GM12872 (cell line): ENCODE measurements at regions not wholly inside any gene's neighbourhood (a gene's known extent, or its start where the extent isn't known, plus 50 kb on each side); places are given as distances from the start of the nearest gene placed in this dataset.

ENCODE experiments used
- CTCF ChIP-seq: IDR thresholded peaks from 3 replicates; pipeline ENCODE4 v1.5.1; 2011; ENCODE audit warnings: low read depth, mild to moderate bottlenecking, low read length, moderate library complexity; ENCODE audit not compliant: insufficient read depth

DNA sequence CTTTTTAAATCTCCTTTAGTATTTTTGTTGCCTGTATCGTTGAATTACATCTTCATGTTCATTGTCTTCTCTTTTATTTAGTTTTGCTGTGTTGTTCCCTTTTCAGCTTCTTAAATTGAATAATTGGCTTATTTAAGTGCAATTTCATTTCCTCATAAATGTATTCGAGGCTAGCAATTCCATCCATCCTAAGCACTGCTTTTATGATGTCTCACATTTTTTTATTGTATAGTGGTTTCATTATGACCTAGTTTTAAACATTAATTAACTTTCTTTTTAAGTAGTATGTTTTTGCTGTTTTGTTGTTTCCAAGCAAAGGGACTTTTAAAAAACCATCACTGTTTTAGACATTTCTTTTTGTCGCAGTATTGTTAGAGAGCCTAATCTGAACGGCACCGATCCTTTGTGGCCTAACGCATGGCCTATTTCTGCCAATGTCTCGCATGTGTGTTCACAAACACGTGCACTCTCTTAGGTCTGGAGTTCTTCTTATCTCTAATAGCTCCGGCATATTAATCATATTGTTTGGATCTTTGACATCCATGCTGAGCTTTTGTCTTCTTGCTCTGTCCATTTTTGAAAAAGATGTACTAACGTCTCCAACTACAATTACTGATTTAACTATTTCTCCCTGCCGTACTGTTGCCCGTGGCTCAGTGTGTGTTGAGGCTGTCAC lies 59.6 kb upstream of the ZNF516 start:
- TF ChIP-seq CTCF, result no peak

DNA sequence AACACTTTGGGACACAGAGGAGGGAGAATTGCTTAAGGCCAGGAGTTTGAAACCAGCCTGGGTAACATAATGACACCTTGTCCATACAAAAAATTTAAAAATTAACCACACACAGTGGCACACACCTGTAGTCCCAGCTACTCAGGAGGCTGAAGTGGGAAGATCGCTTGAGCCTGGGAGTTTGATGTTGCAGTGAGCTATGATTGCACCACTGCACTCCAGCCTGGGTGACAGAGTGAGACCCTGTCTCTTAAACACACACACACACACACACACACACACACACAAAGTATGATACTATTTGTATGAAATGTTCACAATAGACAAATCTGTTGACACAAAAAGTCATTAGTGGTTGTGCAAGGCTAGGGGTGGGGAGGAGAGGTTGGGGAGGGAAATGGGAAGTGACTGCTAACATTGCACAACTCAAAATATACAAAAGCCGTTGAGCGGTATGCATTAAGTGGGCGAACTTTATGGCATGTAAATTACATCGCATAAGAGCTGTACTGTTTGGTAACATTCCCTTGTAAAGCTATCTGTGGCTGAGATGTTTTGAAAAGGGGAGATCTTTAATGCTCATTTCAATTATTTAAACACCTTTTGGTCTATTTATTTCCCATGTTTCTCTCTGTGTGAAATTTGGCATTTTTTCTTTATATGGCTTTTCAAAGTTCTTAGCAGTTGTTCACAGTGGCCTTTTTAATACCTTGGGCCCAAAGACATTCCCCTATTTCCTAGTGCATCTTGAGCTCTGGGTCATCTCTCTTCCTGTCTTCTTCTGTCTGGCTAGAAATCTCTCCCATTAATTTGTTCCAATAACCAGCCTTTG lies 58.9 kb upstream of the ZNF516 start:
- TF ChIP-seq CTCF, result no peak

GRCh38 chr18:76548541-76548940 lies 53.5 kb upstream of the ZNF516 start:
- TF ChIP-seq CTCF, result no peak

DNA sequence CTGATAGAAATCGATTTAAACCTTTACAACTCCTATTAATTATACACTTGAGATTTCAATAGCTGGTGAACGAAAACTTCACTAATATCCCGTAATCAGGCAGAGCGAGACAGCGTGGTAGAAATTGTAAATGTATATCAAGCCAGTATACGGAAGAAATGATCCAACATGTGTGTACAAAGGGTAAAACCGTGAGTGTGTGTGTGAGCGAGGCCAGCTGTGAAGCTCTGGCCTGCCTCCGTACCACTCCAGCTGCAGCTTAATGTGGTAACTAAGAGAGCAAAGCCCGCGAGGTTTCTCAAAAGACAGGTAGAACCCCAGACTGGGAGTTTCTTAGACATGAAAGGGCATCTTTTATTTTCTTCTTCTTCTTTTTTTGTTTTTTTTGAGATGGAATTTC lies 52.3 kb upstream of the ZNF516 start:
- no peak for TF ChIP-seq CTCF

DNA sequence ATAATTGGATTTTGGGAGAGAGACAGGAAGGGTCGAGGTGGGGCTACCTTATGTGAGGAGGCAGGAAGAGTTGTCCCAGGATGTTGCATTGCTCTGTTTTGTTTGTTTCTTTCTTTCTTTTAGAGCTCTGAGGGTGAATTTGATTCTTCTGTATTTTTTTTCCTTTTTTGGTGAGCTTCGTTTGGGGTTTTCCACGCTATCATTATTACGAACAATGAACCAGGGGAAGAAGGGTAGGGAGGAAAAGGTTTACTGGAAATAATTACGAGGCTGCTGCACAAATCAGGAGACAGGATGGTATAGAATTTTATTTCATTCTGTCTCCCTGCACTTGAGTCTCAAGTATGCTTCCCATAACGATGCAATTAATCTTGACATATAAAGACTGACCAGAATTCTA lies 51.4 kb upstream of the ZNF516 start:
- TF ChIP-seq CTCF, result no peak

- no peak for TF ChIP-seq CTCF
Observed at GRCh38 chr18:76546088-76546435, 51.0 kb upstream of the ZNF516 start.

DNA sequence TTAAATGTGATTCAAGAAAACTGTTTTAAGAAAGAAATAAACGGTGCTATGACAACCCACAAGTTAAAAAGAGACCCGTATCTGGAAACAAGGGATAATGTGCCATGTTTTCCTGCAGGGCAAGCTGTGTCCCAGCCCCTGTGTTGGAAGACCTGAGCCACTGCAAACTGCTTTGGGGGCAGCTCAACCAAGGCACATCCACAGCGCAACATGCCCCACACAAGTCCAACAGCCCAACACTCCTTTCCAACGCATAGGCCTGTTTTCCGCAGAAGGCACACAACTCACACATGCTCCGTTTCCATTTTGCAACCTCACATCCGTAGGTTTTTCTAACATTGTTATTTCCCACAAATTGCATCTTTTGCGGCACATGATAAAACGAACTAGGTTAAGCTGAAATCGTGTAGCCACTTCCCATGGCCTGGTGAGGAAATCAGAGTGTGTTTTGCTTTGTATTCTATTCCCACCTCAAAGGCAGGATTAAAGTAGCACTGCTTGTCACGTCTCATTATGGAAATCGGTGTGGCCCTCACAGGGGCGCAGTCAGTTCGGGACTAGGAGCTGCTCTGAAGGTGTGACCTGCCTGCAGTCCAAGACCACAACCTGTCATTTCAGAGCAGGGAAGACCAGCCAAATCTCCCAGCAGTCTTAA lies 50.5 kb upstream of the ZNF516 start:
- no peak for TF ChIP-seq CTCF
